AG09319 (cell line): ENCODE measurements at regions not wholly inside any gene's neighbourhood (a gene's known extent, or its start where the extent isn't known, plus 50 kb on each side); places are given as distances from the start of the nearest gene placed in this dataset.

Experiments used
- DNase-seq: peaks from one replicate; pipeline ENCODE4 v3.0.0-alpha.2; 2010; ENCODE audit warnings: low read depth; ENCODE audit errors: extremely low read depth
- CTCF ChIP-seq: IDR thresholded peaks from 2 replicates; pipeline ENCODE4 v1.5.1; 2011; ENCODE audit warnings: low read depth, mild to moderate bottlenecking, inconsistent platforms, low read length, moderate library complexity

GRCh38 chr6:85706272-85706671 lies 63.6 kb upstream of the SYNCRIP start:
- TF ChIP-seq CTCF, result no peak
- no peak for DNase-seq

GRCh38 chr6:85705220-85705619 lies 62.5 kb upstream of the SYNCRIP start:
- DNase-seq, result no peak
- no peak for TF ChIP-seq CTCF

- no peak for TF ChIP-seq CTCF
- DNase-seq, result no peak
Observed at GRCh38 chr6:85703406-85703805, 60.7 kb upstream of the SYNCRIP start.
